Tibial nerve (tissue), 4 donors: ENCODE measurements at regions not wholly inside any gene's neighbourhood (a gene's known extent, or its start where the extent isn't known, plus 50 kb on each side); places are given as distances from the start of the nearest gene placed in this dataset.

Experiments used
- DNase-seq, 2 donors: peaks; one replicate each; pipeline ENCODE4 v3.0.0-alpha.2; 2019; ENCODE audit warnings: low spot score in 2 of 2
- H3K27ac ChIP-seq, 4 donors: fragments of 200-600 bp; sonication (generic) in 3 of 4; one replicate each; pipeline ENCODE4 v1.5.1; 2017 to 2019; ENCODE audit warnings: mild to moderate bottlenecking in 1 of 4
- H3K27me3 ChIP-seq, 2 donors: fragments of 200-600 bp; sonication (generic) in 1 of 2; one replicate each; pipeline versions ENCODE4 v1.5.1 to v1.6.0; 2017 to 2019
- H3K36me3 ChIP-seq, 3 donors: fragments of 200-600 bp; sonication (generic); one replicate each; pipeline ENCODE4 v1.5.1; 2018 to 2019
- H3K4me1 ChIP-seq, 4 donors: fragments of 200-600 bp; sonication (generic) in 3 of 4; one replicate each; pipeline ENCODE4 v1.5.1; 2017 to 2019
- H3K4me3 ChIP-seq, 4 donors: fragments of 200-600 bp; sonication (generic) in 3 of 4; one replicate each; pipeline ENCODE4 v1.5.1; 2017 to 2019; ENCODE audit warnings: mild to moderate bottlenecking in 1 of 4, moderate library complexity in 1 of 4
- H3K9me3 ChIP-seq, 4 donors: fragments of 200-600 bp; sonication (generic) in 3 of 4; one replicate each; pipeline ENCODE4 v1.5.1; 2017 to 2019
- EP300 ChIP-seq, 2 donors: sonication (generic); formaldehyde crosslinking; IDR thresholded peaks; one replicate each; pipeline ENCODE4 v1.6.1; 2017; ENCODE audit warnings: antibody characterized with exemption in 2 of 2, mild to moderate bottlenecking in 1 of 2
- POLR2A ChIP-seq, 2 donors: fragments of 450-650 bp; IDR thresholded peaks; one replicate each; pipeline ENCODE4 v1.6.1; 2017; ENCODE audit warnings: antibody characterized with exemption in 2 of 2, mild to moderate bottlenecking in 2 of 2, moderate library complexity in 2 of 2
- WGBS, 2 donors: methylation state at CpG; one replicate each; pipeline ENCODE4 v1.1.5; 2018; 5-methylcytosine and 5-hydroxymethylcytosine counted together
- TF ChIP-seq, protein P1 (sequence below), 5 experiments: fragments of 200-600 bp in 3 of 5; fragments of 450-650 bp in 2 of 5; sonication (generic) in 3 of 5; IDR thresholded peaks; one replicate each; pipeline ENCODE4 v1.5.1; 2016 to 2019; ENCODE audit warnings: antibody characterized with exemption in 5 of 5, mild to moderate bottlenecking in 3 of 5, moderate library complexity in 2 of 5

DNA sequence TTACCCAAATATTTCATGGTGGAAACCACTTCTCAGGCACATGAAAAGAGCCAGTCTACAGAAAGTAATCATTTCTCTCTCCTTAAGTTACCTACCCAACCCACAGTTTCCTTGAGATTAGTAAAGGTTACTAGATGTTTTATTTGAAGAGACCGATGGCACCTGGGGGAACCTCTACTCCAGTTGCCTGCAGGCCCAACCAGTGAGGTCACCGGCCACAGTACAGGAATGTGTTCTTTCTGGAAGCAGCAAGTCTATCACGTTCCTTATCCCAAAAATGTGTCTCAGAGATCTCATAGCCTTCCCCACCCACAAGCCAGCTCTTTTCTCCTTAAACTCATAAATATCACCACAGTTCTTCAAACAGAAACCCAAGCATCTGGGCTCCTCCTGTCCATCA is 316.1 kb downstream of the COG6 start:
- no peak overlapping the region for H3K4me3 ChIP-seq
- no peak for TF ChIP-seq EP300 (IDR thresholded peaks at IDR 0.05)
- TF ChIP-seq POLR2A (IDR thresholded peaks at IDR 0.05) = no peak
- TF ChIP-seq, protein P1, sequence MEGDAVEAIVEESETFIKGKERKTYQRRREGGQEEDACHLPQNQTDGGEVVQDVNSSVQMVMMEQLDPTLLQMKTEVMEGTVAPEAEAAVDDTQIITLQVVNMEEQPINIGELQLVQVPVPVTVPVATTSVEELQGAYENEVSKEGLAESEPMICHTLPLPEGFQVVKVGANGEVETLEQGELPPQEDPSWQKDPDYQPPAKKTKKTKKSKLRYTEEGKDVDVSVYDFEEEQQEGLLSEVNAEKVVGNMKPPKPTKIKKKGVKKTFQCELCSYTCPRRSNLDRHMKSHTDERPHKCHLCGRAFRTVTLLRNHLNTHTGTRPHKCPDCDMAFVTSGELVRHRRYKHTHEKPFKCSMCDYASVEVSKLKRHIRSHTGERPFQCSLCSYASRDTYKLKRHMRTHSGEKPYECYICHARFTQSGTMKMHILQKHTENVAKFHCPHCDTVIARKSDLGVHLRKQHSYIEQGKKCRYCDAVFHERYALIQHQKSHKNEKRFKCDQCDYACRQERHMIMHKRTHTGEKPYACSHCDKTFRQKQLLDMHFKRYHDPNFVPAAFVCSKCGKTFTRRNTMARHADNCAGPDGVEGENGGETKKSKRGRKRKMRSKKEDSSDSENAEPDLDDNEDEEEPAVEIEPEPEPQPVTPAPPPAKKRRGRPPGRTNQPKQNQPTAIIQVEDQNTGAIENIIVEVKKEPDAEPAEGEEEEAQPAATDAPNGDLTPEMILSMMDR (IDR thresholded peaks at IDR 0.05) = no peak
- no peak for DNase-seq
- H3K36me3 ChIP-seq = no peaks in the 10 kb centered on the region
- no peak overlapping the region for H3K27ac ChIP-seq
- H3K27me3 ChIP-seq = no peaks in the 10 kb centered on the region
- H3K9me3 ChIP-seq = no peaks in the 10 kb centered on the region
- WGBS, 2 donors = 92 to 97% methylated on average over 3 of the region's 3 CpGs
- no peaks in the 10 kb centered on the region for H3K4me1 ChIP-seq

DNA sequence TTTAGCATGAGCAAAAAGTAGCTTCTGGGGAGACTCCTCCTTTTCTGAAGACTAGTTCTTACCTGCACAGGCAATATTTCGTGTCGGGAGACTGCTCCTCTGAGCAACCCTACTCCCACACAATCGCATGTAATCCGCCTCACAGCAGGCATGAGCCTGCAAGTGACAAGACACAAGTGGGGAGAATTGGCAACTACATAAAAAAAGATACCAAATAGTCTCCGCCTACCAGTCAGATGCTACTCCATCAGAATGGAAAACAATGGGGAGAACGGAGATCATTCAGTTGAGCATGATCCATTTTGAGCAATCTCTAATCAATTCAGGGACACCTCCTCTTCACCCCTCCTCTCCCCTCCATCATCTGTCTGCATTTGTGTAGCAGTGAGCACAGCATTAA is 321.0 kb downstream of the COG6 start:
- no peak for DNase-seq
- Histone ChIP-seq H3K9me3 (no peaks in the 10 kb centered on the region), H3K27ac (no peak overlapping the region), H3K4me3 (no peak overlapping the region), H3K36me3 (no peaks in the 10 kb centered on the region), H3K4me1 (no peaks in the 10 kb centered on the region), H3K27me3 (no peaks in the 10 kb centered on the region)
- 90 to 93% methylated on average over 6 of the region's 6 CpGs for WGBS, 2 donors
- TF ChIP-seq, protein P1 (IDR thresholded peaks at IDR 0.05) = no peak
- no peak for TF ChIP-seq EP300 (IDR thresholded peaks at IDR 0.05)
- TF ChIP-seq POLR2A (IDR thresholded peaks at IDR 0.05) = no peak

DNA sequence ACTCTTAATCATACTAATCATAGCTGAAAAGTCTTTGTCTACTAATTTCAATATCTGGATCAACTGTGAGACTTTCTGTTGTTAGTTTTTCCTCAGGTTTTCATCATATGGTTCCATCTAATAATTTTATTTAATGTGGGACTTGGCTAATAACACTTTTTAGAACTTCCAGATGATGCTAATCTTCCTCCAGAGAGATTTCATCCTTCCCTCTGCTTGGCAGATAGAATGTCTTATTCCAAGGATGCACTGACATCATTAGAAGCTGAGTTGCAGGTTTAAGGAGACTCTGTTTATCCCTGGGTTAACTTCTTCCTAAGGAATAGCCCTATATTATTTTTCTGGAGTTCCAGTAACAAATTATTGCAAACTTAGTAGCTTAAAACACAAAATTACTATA is 325.6 kb downstream of the COG6 start:
- no peak for DNase-seq
- TF ChIP-seq, protein P1 (IDR thresholded peaks at IDR 0.05) = no peak
- TF ChIP-seq POLR2A (IDR thresholded peaks at IDR 0.05) (no peak), EP300 (IDR thresholded peaks at IDR 0.05) (no peak)
- no peak overlapping the region for H3K27ac ChIP-seq
- no peaks in the 10 kb centered on the region for H3K9me3 ChIP-seq
- H3K27me3 ChIP-seq = no peaks in the 10 kb centered on the region
- no peaks in the 10 kb centered on the region for H3K36me3 ChIP-seq
- H3K4me1 ChIP-seq = no peaks in the 10 kb centered on the region
- no peak overlapping the region for H3K4me3 ChIP-seq

DNA sequence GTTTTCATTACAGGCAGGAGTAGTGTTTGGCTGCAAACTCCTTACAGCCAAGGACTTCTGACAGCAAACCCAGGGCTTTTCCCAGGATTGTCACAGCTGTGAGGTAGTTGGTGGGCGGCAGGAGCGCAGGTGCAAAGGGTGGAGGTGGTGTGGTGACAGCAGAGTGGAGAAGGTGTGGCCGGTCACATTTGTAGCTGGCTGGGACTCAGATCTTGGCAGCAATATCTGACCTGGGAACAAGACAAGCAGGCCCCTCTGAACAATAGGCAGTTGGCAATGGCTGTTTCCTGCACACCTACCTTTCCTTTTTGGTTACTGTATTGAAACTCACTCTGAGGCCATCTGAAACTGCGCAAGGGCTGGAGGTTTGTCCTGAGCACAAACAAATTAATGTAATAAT is 327.3 kb downstream of the COG6 start:
- H3K9me3 ChIP-seq = no peaks in the 10 kb centered on the region
- no peaks in the 10 kb centered on the region for H3K36me3 ChIP-seq
- TF ChIP-seq POLR2A (IDR thresholded peaks at IDR 0.05) = no peak
- TF ChIP-seq, protein P1 (IDR thresholded peaks at IDR 0.05) = no peak
- TF ChIP-seq EP300 (IDR thresholded peaks at IDR 0.05) = no peak
- H3K4me3 ChIP-seq = no peak overlapping the region
- no peaks in the 10 kb centered on the region for H3K27me3 ChIP-seq
- H3K4me1 ChIP-seq = no peaks in the 10 kb centered on the region
- no peak for DNase-seq
- no peak overlapping the region for H3K27ac ChIP-seq
- 82 to 94% methylated on average over 4 of the region's 4 CpGs for WGBS, 2 donors

DNA sequence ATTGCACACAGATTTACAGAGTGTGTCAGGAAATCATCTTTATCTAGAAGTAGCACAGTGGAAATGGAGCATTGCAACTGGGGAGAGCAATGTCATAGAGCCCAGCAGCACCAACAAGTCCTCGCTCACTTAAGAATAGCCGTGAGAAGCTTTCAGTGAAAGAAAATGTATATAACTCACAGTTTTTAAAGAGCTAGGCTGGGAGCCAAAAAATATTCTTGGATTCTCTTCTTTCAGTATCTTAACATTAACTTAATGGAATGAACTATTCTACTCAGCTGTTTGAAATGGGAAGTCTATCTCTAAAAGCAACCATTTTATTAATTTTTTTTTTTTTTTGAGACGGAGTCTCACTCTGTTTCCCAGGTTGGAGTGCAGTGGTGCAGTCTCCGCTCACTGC is 329.6 kb downstream of the COG6 start:
- Histone ChIP-seq H3K4me3 (no peak overlapping the region), H3K36me3 (no peaks in the 10 kb centered on the region), H3K27me3 (no peaks in the 10 kb centered on the region), H3K27ac (no peak overlapping the region), H3K4me1 (no peaks in the 10 kb centered on the region), H3K9me3 (no peaks in the 10 kb centered on the region)
- no peak for TF ChIP-seq POLR2A (IDR thresholded peaks at IDR 0.05)
- TF ChIP-seq, protein P1 (IDR thresholded peaks at IDR 0.05) = no peak
- no peak for TF ChIP-seq EP300 (IDR thresholded peaks at IDR 0.05)
- DNase-seq = no peak
- 78% methylated on average over 4 of the region's 4 CpGs for WGBS, 2 donors
